ENCODE measurements at regions not wholly inside any gene's neighbourhood (a gene's known extent, or its start where the extent isn't known, plus 50 kb on each side); places are given as distances from the start of the nearest gene placed in this dataset.

- no peaks in the 10 kb centered on the region for H3K27me3 ChIP-seq (ENCODE audit: insufficient read depth, poor library complexity, severe bottlenecking)
- no peaks in the 10 kb centered on the region for H3K9me3 ChIP-seq (ENCODE audit: severe bottlenecking)
- no peaks in the 10 kb centered on the region for H3K4me1 ChIP-seq (ENCODE audit: insufficient read depth, poor library complexity, severe bottlenecking)
- DNase-seq (ENCODE audit: low spot score) (no peak), ATAC-seq (ENCODE audit: low read depth) (no peak)
- TF ChIP-seq CTCF (IDR thresholded peaks at IDR 0.05; ENCODE audit: poor library complexity, severe bottlenecking): no peak
- no peak overlapping the region for H3K4me3 ChIP-seq (ENCODE audit: severe bottlenecking)
- H3K36me3 ChIP-seq (ENCODE audit: low read depth): no peaks in the 10 kb centered on the region
- no peak overlapping the region for H3K27ac ChIP-seq (ENCODE audit: poor library complexity, severe bottlenecking)
These were observed 632.5 kb downstream of the SUCLG1 start for GRCh38 chr2:83826577-83826976.

- Histone ChIP-seq H3K4me1 (ENCODE audit: insufficient read depth, poor library complexity, severe bottlenecking) (no peaks in the 10 kb centered on the region), H3K27me3 (ENCODE audit: insufficient read depth, poor library complexity, severe bottlenecking) (no peaks in the 10 kb centered on the region), H3K4me3 (ENCODE audit: severe bottlenecking) (no peak overlapping the region), H3K36me3 (ENCODE audit: low read depth) (no peaks in the 10 kb centered on the region), H3K9me3 (ENCODE audit: severe bottlenecking) (no peaks in the 10 kb centered on the region), H3K27ac (ENCODE audit: poor library complexity, severe bottlenecking) (no peak overlapping the region)
- DNase-seq (ENCODE audit: low spot score) (no peak), ATAC-seq (ENCODE audit: low read depth) (no peak)
- no peak for TF ChIP-seq CTCF (IDR thresholded peaks at IDR 0.05; ENCODE audit: poor library complexity, severe bottlenecking)
These were observed 635.9 kb downstream of the SUCLG1 start for GRCh38 chr2:83823229-83823628.

- Histone ChIP-seq H3K27me3 (ENCODE audit: insufficient read depth, poor library complexity, severe bottlenecking) (no peaks in the 10 kb centered on the region), H3K4me3 (ENCODE audit: severe bottlenecking) (no peak overlapping the region), H3K36me3 (ENCODE audit: low read depth) (no peaks in the 10 kb centered on the region), H3K27ac (ENCODE audit: poor library complexity, severe bottlenecking) (no peak overlapping the region), H3K4me1 (ENCODE audit: insufficient read depth, poor library complexity, severe bottlenecking) (no peaks in the 10 kb centered on the region), H3K9me3 (ENCODE audit: severe bottlenecking) (no peaks in the 10 kb centered on the region)
- TF ChIP-seq CTCF (IDR thresholded peaks at IDR 0.05; ENCODE audit: poor library complexity, severe bottlenecking): peak; percentile 53
- no peak for ATAC-seq (ENCODE audit: low read depth)
- no peak for DNase-seq (ENCODE audit: low spot score)
These were observed 641.6 kb downstream of the SUCLG1 start for GRCh38 chr2:83817511-83817910.

- TF ChIP-seq CTCF (IDR thresholded peaks at IDR 0.05; ENCODE audit: poor library complexity, severe bottlenecking): no peak
- Histone ChIP-seq H3K9me3 (ENCODE audit: severe bottlenecking) (no peaks in the 10 kb centered on the region), H3K27ac (ENCODE audit: poor library complexity, severe bottlenecking) (no peak overlapping the region), H3K4me3 (ENCODE audit: severe bottlenecking) (no peak overlapping the region), H3K27me3 (ENCODE audit: insufficient read depth, poor library complexity, severe bottlenecking) (no peaks in the 10 kb centered on the region), H3K36me3 (ENCODE audit: low read depth) (no peaks in the 10 kb centered on the region), H3K4me1 (ENCODE audit: insufficient read depth, poor library complexity, severe bottlenecking) (no peaks in the 10 kb centered on the region)
- DNase-seq (ENCODE audit: low spot score): no peak
- ATAC-seq (ENCODE audit: low read depth): no peak
These were observed 650.2 kb downstream of the SUCLG1 start for GRCh38 chr2:83808878-83809277.

- H3K4me3 ChIP-seq (ENCODE audit: severe bottlenecking): no peak overlapping the region
- H3K27ac ChIP-seq (ENCODE audit: poor library complexity, severe bottlenecking): no peak overlapping the region
- DNase-seq (ENCODE audit: low spot score): no peak
- no peaks in the 10 kb centered on the region for H3K9me3 ChIP-seq (ENCODE audit: severe bottlenecking)
- ATAC-seq (ENCODE audit: low read depth): no peak
- no peaks in the 10 kb centered on the region for H3K4me1 ChIP-seq (ENCODE audit: insufficient read depth, poor library complexity, severe bottlenecking)
- no peaks in the 10 kb centered on the region for H3K36me3 ChIP-seq (ENCODE audit: low read depth)
- H3K27me3 ChIP-seq (ENCODE audit: insufficient read depth, poor library complexity, severe bottlenecking): no peaks in the 10 kb centered on the region
- TF ChIP-seq CTCF (IDR thresholded peaks at IDR 0.05; ENCODE audit: poor library complexity, severe bottlenecking): no peak
These were observed 656.5 kb downstream of the SUCLG1 start for GRCh38 chr2:83802604-83803003.

Measured in RWPE2 (cell line).